ENCODE measurements at regions not wholly inside any gene's neighbourhood (a gene's known extent, or its start where the extent isn't known, plus 50 kb on each side); places are given as distances from the start of the nearest gene placed in this dataset.
"Not testable (repeated sequence)": the region's sequence is repeated elsewhere in the genome, so short reads cannot be mapped to it uniquely, and the experiment has no call there.

- DNase-seq = no peak
Observed at GRCh38 chr12:116361414-116362223, 84.1 kb upstream of the MED13L start.

GRCh38 chr12:116365114-116365513 is 87.6 kb upstream of the MED13L start:
- DNase-seq = no peak

- DNase-seq = no peak
Observed at GRCh38 chr12:116365606-116366455, 88.3 kb upstream of the MED13L start.

GRCh38 chr12:116366456-116366776 is 88.9 kb upstream of the MED13L start:
- no peak for DNase-seq

GRCh38 chr12:116366824-116367223 is 89.3 kb upstream of the MED13L start:
- no peak for DNase-seq

GRCh38 chr12:116368196-116369194 is 91.0 kb upstream of the MED13L start:
- DNase-seq = no peak

- no peak for DNase-seq
Observed at GRCh38 chr12:116370004-116370404, 92.5 kb upstream of the MED13L start.

GRCh38 chr12:116370886-116371580 is 93.5 kb upstream of the MED13L start:
- DNase-seq = no peak

GRCh38 chr12:116372815-116373214 is 95.3 kb upstream of the MED13L start:
- DNase-seq = no peak

GRCh38 chr12:116373572-116374206 is 96.2 kb upstream of the MED13L start:
- no peak for DNase-seq

GRCh38 chr12:116374207-116374606 is 96.7 kb upstream of the MED13L start:
- DNase-seq = no peak

GRCh38 chr12:116375278-116375842 is 97.9 kb upstream of the MED13L start:
- DNase-seq = no peak

- no peak for DNase-seq
Observed at GRCh38 chr12:116376354-116377193, 99.1 kb upstream of the MED13L start.

- DNase-seq = not testable (repeated sequence)
Observed at GRCh38 chr12:116377194-116377571, 99.7 kb upstream of the MED13L start.

GRCh38 chr12:116378002-116378401 is 100.5 kb upstream of the MED13L start:
- no peak for DNase-seq

GRCh38 chr12:116380108-116380507 is 102.6 kb upstream of the MED13L start:
- no peak for DNase-seq

- DNase-seq = not testable (repeated sequence)
Observed at GRCh38 chr12:116380740-116381139, 103.2 kb upstream of the MED13L start.

- DNase-seq = no peak
Observed at GRCh38 chr12:116381240-116381743, 103.8 kb upstream of the MED13L start.

GRCh38 chr12:116381744-116382685 is 104.5 kb upstream of the MED13L start:
- DNase-seq = no peak
